NCI-H524 treated with DMSO at 0.1 percent for 48 hours (cell line): ENCODE measurements at regions not wholly inside any gene's neighbourhood (a gene's known extent, or its start where the extent isn't known, plus 50 kb on each side); places are given as distances from the start of the nearest gene placed in this dataset.
A peak's percentile ranks its signal among the peaks of the same experiment; 100 is the strongest.

ENCODE experiments used
- DNase-seq: peaks from one replicate; lab custom pipeline; 2025; lab: John Stamatoyannopoulos, UW

DNA sequence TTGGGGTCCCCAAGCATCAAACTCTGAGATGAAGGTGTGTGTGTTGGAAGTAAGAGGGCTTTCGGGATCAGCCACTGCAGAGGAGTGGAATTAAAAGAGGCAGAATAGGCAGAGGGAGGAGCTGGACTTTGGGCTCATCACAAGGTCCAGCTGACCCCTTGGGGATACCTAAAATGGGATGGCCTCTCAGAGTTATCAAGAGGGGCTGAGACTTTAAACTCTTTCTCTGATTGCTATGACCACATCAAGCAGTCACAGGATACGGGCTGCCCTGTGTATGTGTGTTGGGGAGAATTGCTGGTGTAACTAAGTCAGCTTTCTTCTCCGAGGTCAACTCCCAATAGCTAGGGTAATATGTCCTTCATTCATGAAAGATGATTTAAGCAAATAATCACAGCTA, 127.7 kb upstream of the SLC14A2 start:
- DNase-seq: no peak

DNA sequence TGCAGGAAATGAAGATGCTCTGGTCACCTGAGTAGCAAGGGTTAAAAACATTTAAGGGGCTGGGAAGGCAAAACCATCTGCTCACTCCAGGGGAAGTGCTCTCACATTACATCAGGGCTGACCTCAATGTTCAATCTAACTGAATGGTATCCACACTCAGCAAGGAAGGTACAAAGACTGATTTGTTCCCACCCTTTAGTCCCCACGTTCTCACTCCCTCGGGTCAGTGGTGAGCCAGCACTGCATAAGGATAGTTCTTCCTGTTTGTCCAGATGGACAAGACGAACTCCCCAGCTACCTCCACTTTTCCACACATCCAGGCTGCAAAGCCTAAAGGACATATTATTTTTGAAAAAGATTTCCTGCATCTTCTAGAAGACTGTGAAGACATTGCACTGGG, 126.6 kb upstream of the SLC14A2 start:
- peak; percentile 44 for DNase-seq

DNA sequence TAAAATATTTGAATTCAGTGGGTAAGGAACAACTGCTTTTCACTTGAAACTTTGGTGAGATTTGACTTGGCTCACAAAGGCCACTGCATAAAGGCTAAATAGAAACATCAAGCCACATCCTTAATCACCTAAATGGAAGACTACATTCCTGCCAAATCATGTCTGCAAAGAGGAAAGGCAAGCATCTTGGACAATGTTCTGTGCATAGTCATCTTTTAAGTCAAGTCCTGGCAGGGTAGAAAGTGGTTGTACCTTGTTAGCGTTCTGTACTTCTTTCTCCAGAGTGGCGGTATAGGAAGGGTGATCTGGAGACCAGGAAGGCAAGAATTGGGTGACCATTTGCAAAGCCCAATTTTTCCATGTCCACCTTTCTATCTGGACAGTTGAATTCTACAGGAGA, 121.4 kb upstream of the SLC14A2 start:
- no peak for DNase-seq

GRCh38 chr18:45494811-45495210, 120.5 kb upstream of the SLC14A2 start:
- DNase-seq: no peak

DNA sequence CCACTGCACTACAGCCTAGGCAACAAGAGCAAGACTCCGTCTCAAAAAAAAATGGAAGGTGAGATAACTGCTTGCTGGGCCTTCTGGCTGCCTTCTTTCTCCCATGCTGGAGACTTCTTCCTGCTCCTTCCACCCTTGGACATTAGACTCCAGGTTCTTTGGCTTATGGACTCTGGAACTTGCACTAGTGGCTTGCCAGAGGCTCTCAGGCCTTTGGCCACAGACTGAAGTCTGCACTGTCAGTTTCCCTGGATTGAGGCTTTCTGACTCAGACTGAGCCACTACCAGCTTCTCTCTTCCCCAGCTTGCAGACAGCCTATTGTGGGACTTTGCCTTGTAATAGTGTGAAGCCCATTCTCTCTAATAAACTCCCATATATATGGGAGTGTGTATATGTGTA, 118.5 kb upstream of the SLC14A2 start:
- no peak for DNase-seq

DNA sequence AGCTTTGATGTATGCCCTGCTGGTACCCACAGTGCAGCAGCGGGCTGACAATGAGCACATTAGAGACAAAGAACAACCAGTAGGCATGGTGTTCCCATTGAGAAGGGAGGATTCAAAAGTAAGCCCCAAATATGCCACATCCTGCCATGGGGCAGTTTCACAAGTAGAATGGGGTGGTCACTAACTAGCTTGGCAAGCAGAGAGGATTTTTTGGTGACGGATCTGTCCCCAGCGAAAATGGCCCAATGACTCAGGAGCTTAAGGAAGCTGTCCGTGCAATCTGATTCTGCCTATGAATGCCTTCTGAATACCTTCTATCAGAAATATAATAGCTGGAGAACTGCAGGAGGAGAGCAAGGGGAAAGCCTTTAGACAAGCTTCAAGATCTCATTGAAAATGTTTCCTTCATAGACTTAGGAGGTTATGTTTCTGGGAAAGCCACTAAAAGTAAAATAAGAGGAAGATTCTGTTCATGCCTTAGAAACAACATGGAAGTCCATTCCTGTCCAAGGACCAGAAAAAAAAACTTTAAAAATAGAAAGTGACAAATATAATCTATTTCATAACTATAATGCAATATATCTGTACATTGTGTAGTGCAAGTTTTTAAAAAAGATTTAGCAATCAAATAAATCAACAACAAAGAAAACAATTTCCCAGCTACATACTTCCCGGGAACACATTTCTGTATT, 117.5 kb upstream of the SLC14A2 start:
- DNase-seq: no peak

- no peak for DNase-seq
Observed at GRCh38 chr18:45498287-45498658, 117.0 kb upstream of the SLC14A2 start.

DNA sequence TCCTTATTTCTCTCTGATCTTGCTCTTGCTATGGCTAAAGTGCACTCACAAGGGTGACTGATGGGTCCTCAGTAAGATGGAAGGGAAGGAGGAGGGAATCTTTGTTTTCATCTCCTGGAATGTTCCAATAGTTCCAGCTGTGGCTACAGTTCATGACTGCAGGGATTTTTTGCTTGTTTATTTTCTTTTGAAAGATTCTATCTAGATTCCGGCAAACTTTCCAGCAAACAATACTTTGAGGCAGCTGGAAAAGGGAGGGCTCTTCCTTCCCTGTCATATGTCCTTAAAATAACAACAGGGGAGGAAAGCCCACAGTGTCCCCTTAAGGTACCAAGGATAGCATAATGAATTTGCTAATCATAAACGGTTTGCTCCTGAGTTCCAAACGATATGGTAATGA, 111.3 kb upstream of the SLC14A2 start:
- DNase-seq: no peak

GRCh38 chr18:45505497-45506206, 109.6 kb upstream of the SLC14A2 start:
- no peak for DNase-seq

GRCh38 chr18:45506951-45507350, 108.3 kb upstream of the SLC14A2 start:
- no peak for DNase-seq

DNA sequence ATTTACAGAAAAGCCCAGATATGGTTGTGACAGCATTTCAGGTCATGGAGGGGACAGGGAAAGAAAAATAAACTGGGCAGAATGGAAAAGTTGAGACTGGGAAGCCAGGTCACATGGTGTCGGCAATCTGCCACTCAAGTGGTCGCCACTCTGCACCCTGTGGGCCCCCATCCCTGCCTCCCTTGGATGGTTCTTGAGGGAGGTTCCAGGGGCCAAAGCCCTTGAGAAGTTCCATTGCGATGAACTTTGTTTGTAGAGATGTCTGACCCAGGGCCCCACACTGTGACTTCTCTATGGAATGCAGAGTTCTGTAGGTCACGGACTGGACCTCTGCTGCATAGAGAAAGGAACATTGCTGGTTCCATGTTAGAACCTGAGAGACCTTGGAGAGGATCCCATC, 105.7 kb upstream of the SLC14A2 start:
- no peak for DNase-seq

DNA sequence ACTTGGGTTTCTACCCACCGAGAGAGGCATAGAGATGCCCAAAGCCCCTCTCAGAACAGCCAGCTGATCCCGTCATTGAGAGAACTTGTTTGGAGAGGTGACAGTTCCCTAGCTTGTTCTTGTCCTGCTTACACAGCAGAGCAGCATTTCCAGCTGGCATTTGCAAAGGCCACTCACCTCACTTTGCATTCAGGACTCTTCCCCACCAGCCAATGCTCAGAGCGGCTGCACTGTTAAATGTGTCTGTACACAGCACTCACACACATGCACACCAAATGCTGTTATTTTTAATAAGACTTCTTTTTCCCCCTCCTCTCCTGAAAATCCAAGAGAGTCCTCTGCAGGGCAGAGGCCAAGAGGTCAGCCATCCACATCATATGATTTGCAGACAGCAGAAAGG, 104.6 kb upstream of the SLC14A2 start:
- no peak for DNase-seq

DNA sequence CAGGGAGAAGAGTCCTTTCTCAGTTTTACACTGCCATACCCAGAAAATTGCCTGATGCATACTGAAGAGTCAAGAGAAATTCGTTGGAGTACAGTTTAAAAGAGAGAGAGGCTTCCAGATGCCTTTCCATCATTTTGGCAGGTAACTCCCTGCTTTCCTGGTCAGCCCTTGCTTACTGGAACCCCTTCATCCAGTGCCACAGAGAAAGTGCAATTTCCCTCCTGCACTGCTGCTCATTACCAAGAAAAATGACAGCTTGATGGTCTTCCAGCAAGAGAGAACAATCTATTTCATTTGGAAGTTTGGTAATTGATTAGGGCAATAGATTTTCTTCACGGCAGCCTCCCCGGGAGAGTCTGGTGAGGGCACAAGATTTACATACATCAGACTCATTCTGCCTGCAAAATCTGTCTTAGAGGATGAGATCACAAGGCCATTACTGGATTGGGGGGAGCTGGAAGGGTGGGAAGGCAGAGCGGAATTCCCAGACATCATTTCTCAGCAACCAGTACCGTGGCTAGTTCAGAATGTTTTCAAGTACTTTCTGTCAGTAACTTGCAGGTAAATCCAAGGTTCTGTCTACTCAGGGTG, 102.8 kb upstream of the SLC14A2 start:
- no peak for DNase-seq

DNA sequence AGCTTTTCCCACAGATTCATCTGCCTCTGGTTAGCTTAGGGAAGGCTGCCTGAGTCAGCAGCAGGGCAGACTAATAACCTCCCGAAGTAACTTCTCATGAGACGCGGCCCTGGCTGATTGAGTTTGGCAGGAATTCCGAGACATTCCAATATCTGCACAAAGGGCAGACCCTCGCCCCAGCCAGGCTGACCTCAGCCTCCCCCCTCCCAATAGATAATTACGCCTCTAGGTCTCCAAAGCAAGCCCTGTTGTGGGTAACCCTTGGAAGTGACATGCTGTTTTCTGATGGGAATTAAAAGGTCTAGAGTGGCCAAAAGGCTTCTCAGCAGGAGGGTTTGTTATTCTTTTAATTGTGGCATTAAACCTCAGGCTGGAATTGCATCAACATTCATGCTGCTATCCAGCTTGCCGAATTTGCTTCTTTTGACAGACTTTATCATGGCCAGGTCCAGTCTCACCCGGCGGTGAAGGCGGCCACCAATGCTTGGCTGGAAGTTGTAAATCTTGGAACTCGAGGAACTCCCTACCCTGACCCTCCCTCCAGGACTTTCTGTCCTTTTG, 98.0 kb upstream of the SLC14A2 start:
- DNase-seq: no peak

DNA sequence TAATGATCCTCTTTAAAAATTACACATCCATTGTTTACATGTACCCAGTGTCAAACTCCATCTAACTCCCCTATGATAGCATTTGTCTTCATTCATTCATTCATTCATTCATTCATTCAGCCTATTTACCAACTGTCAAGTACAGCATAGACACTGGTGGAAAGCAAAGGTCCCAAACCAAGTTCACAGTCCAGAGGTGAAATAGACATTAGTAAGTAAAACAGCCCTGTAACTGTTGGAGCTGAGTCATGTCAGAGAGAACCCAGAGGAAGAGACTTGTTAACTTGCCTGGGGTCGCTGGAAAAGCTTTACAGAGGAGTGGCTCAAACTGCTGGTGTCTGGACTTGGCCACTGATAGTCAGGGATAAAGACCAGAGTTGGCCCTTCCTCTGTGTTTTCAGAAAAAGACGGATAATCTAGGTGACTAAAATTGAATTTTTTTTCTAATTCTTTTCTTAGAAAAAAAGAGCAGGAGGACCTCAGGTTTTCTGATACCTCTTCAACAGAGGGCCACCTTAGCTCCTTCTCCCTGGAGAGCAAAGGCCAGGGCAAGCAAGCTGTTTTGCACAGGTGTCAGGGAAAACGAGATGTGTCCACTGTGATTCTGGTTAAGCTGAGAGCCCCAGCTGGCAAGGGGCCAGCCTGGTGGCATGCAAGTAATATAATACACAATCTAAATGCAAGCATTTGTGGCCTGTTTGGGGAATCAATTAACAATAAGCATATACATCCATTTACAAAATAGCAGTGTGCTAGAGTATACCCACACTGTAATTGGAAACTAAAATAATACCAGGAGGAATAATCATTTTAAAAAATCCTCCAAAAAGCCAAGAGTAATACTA, 96.7 kb upstream of the SLC14A2 start:
- peak; percentile 57 for DNase-seq

GRCh38 chr18:45519411-45520280, 95.6 kb upstream of the SLC14A2 start:
- no peak for DNase-seq

- no peak for DNase-seq
Observed at GRCh38 chr18:45521136-45521535, 94.1 kb upstream of the SLC14A2 start.

DNA sequence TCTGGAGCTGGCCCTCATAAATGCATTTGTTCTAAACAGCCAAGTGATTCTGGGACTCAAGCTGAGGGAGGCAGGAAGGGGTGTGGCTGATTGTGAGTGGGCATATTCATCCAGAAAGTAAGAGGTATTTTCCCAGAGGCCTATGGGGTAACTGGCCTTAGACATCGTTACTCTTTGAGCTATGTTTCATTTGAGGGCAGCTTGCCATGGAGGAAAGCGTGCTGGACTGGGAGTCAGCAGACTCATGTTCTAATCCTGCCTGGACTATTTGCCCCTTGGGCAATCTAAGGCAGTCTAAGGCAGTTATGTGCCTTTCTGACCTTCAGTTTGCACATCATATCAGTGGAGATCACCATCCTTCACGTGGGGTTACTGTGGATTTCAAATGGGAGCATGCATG, 93.5 kb upstream of the SLC14A2 start:
- DNase-seq: no peak

DNA sequence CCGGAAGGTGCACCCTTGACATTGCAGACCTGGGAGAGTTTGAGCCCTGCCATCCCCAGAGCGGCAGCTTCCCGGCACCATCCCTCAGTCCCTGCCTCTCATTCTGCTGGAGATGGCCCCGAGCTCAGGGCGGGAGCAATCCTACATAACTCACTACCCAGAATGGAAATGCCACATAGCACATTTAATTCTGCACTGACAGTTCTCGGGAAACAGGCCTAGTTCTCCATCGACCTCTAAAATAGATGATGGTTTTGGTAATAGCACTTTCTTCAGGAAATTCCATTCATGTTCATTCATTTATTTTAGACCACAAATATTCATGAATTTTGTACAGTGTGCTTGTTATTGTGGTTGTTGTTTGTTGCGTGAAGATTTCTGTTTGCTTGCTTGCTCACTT, 92.9 kb upstream of the SLC14A2 start:
- DNase-seq: no peak

DNA sequence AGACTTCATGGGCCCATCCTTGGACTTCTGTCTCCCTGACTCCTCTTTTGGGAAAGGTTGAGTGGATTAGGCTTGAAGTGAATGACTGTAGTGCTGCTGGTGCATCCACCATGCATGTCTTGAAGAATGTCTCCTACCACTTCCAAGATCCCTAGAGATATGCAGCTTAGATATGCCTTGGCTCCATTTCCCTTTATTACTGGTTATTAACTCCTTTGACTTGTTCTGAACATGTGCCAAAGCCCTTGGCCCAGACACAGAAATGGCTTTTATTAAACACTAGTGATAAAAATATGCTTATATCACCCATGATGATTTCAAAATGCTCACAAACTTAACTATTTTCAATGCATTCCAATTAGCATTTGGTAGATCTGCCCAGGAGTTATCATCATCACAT, 90.0 kb upstream of the SLC14A2 start:
- no peak for DNase-seq

DNA sequence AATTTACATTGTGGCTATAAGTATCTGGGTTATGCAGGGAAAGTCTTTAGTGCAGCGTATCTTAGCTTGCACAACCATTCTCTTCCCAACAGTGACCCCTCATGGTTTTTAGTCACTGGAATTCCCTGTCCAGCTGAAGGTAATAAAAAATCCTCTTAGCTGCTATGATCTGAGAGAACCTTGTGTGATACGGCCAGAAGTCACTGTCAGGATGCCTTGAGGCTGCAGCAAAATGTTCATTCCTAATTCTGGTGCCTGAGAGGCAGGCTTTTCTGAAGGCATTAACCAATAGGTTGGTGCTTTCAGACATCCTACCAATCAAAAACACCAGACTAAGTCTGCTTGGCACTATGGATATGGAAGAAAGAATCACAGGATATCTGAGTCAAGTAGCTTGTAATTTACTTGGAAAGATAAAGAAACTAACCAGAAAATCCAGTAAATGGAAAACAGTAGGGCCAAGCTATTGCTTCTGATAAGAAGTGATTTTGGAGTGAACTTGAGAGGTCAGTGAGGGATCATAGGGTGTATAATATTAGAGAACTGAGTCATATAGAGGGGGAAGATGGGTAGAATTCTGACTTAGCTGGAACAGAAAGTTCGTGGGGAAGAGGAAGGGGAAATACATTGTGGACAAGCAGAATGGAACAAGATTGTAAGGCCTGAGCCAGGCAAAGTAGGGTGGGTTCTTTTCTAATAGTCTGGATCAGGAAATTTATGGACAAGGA, 89.0 kb upstream of the SLC14A2 start:
- no peak for DNase-seq
